GM06990 (cell line): ENCODE measurements at regions not wholly inside any gene's neighbourhood (a gene's known extent, or its start where the extent isn't known, plus 50 kb on each side); places are given as distances from the start of the nearest gene placed in this dataset.

ENCODE experiments used
- DNase-seq: peaks from one replicate; pipeline ENCODE4 v3.0.0-alpha.2; 2011; ENCODE audit not compliant: insufficient read length; ENCODE audit errors: extremely low read depth
- H3K27me3 ChIP-seq: replicated peaks from 2 replicates; pipeline ENCODE4 v1.6.0; 2011; ENCODE audit warnings: low read length; ENCODE audit not compliant: control insufficient read depth, insufficient read depth
- H3K36me3 ChIP-seq: 2 replicates; pipeline ENCODE4 v1.5.1; 2011; ENCODE audit warnings: low read length; ENCODE audit not compliant: control insufficient read depth, insufficient read depth
- H3K4me3 ChIP-seq: replicated peaks from 2 replicates; pipeline ENCODE4 v1.5.1; 2011; ENCODE audit warnings: low read depth, mild to moderate bottlenecking, control low read depth, low read length
- TF ChIP-seq, protein P1 (sequence below): IDR thresholded peaks from 2 replicates; pipeline ENCODE4 v1.5.1; 2011; ENCODE audit warnings: low read length, control low read depth, mild to moderate bottlenecking, inconsistent platforms; ENCODE audit not compliant: insufficient read depth, poor library complexity, severe bottlenecking

DNA sequence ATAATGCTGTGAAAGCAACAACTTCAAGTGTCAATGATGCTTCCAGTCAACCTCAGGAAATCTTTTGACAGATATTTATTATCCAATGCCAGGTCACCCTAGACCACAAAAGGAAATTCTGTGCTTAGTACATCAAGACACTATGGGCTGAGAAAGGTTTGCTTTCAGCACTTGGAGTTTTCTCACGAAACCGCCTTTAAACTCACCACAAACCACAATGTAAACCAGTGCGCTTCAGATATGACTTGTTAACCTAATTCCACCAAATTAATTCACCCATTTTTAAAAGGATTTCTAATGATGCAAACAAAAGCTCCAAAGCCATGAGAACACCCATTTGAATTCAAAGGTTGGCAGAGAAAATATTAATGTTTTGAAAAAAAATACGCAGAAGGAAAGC lies 292.9 kb upstream of the NR2F2 start:
- DNase-seq, result peak; percentile 45
- TF ChIP-seq, protein P1, sequence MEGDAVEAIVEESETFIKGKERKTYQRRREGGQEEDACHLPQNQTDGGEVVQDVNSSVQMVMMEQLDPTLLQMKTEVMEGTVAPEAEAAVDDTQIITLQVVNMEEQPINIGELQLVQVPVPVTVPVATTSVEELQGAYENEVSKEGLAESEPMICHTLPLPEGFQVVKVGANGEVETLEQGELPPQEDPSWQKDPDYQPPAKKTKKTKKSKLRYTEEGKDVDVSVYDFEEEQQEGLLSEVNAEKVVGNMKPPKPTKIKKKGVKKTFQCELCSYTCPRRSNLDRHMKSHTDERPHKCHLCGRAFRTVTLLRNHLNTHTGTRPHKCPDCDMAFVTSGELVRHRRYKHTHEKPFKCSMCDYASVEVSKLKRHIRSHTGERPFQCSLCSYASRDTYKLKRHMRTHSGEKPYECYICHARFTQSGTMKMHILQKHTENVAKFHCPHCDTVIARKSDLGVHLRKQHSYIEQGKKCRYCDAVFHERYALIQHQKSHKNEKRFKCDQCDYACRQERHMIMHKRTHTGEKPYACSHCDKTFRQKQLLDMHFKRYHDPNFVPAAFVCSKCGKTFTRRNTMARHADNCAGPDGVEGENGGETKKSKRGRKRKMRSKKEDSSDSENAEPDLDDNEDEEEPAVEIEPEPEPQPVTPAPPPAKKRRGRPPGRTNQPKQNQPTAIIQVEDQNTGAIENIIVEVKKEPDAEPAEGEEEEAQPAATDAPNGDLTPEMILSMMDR, result no peak
- Histone ChIP-seq H3K27me3 (no peaks in the 10 kb centered on the region), H3K36me3 (no peaks in the 10 kb centered on the region), H3K4me3 (no peak overlapping the region)

DNA sequence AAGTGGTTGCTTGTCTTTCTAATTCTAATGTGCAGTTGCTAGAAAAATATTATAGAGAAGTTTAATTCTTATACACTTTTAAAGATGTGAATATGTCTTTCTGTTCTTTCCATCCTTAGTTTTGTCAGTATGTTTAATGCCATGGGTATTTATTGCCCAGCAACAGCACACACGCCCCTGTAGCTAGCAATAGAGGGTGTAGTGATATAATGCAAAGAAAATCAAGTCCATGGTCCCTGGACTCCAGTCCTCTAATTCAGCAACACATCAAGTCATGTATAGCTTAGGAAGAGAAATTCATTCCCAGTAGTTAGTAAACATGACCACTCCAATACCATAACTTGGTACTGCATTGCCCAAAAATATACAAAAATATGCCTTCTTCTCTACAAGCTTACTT lies 292.4 kb upstream of the NR2F2 start:
- TF ChIP-seq, protein P1, result no peak
- no peak for DNase-seq
- Histone ChIP-seq H3K4me3 (no peak overlapping the region), H3K27me3 (no peaks in the 10 kb centered on the region), H3K36me3 (no peaks in the 10 kb centered on the region)

DNA sequence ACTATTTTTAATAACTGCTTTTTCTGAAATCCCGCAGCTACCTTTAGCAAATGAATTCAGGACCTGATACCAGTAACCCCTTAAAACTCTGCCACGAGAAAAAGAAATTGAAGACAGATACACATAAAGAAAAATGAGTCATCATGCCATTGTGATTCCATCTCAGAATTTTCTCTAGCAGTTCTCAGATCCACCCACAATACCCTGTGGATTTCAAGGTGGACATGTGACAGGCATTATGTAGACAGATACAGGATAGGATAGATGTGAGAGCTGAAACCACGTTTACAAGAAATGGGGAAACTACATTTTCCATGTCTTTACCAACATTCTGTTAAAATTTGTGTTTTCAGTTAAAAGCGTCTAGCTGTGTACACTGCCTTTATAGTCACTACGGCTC lies 291.9 kb upstream of the NR2F2 start:
- H3K4me3 ChIP-seq, result no peak overlapping the region
- no peak for DNase-seq
- TF ChIP-seq, protein P1, result no peak
- no peaks in the 10 kb centered on the region for H3K27me3 ChIP-seq
- H3K36me3 ChIP-seq, result no peaks in the 10 kb centered on the region

DNA sequence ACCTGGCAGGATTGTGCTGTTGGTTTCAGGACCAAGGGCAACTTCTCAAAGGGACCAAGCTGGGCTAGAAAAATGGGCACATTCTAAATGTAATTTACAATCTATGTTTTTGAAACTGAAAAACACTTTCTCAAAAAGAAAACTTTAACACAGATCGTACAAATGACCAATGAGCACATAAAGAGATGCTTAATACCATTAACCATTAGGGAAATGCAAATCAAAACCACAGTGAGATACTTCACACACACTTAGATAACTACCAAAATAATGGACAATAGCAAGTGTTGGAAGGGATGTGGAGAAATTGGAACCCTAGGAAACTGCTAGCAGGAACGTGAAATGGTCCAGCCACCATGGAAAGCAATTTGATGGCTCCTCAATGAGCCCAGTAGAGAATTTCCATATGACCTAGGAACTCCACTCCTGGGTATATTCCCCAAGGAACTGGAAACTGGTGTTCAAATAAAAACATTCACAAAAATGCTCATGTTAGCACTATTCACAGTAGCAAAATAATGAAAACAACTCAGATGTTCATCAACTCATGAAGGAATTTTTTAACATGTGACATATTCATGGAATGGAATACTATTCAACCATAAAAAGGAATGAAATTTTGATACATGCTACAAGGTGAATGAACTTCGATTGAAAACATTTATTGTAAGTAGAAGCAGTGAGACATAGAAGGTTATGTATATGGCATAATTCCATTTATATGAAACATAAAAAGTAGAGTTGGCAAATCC lies 288.3 kb upstream of the NR2F2 start:
- Histone ChIP-seq H3K36me3 (no peaks in the 10 kb centered on the region), H3K4me3 (no peak overlapping the region), H3K27me3 (no peaks in the 10 kb centered on the region)
- TF ChIP-seq, protein P1, result no peak
- no peak for DNase-seq

DNA sequence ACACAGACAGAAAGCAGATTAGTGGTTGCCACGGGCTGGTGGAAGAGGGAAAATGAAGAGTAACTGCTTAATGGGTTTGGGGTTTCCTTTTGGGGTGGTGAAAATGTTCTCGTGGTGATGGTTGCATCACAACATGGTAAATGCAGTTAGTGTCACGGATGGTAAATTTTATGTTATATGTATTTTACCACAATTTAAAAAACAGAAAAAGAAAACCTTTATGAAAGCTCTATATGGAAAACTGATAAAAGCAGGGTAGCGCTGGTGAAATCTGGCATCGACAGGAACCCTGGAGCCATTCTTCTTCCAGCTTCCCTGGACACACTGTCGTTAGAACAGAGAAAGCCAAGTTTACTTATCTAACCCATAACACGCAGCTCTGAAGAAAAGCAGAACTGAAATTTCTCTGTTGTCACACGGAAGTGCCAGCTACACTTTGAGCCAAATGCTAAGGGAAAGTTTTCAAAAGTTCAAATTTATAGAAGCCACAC lies 287.7 kb upstream of the NR2F2 start:
- DNase-seq, result peak; percentile 44
- TF ChIP-seq, protein P1, result no peak
- Histone ChIP-seq H3K27me3 (no peaks in the 10 kb centered on the region), H3K4me3 (no peak overlapping the region), H3K36me3 (no peaks in the 10 kb centered on the region)
